ENCODE measurements at regions not wholly inside any gene's neighbourhood (a gene's known extent, or its start where the extent isn't known, plus 50 kb on each side); places are given as distances from the start of the nearest gene placed in this dataset.
"Not testable (repeated sequence)": the region's sequence is repeated elsewhere in the genome, so short reads cannot be mapped to it uniquely, and the experiment has no call there.

- DNase-seq, result peak in 36 of 58 donors; percentile 4 to 74 (median 33)
These were observed 160.1 kb downstream of the SPRY2 start for GRCh38 chr13:80180740-80181355.

DNA sequence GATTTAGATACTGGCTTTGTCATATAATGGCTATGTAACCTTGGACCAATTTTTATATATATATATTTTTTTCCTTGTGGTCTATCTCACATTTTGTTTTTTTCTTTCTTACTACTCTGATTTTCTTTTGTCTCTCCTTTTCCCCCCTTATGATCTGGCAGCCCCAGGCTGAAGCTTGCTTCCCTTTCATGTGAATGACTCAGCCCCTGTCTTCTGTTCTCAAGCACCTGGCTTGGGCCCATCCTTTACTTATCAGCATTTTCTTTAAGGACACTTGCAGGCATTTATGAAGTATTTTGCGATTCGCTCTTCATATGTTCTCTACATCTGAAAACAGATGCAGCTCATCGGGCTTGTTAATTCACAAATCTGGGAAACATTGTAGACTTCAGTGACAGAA is 163.6 kb downstream of the SPRY2 start:
- no peak for DNase-seq

- DNase-seq, result peak in 4 of 58 donors; percentile 4 to 38 (median 8)
These were observed 167.7 kb downstream of the SPRY2 start for GRCh38 chr13:80173224-80173623.

DNA sequence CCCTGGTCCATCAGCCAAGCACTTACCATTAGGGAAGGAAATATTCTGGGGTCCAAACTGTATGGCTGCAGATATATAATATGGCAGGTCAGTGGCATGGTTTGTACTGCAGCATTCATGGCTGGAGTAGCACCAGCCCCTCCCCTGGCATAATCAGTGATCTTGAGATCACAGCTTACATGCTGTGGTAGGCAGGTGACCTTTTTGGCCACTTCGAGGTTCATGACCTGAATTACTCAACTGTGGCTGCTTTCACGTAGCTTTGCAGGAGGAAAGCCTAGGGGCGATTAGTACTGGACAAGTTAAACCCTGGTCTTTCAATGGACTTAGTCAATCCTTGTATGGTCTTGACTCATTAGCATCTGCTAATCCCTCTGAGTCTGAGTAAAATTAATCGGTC is 169.8 kb downstream of the SPRY2 start:
- DNase-seq, result no peak

DNA sequence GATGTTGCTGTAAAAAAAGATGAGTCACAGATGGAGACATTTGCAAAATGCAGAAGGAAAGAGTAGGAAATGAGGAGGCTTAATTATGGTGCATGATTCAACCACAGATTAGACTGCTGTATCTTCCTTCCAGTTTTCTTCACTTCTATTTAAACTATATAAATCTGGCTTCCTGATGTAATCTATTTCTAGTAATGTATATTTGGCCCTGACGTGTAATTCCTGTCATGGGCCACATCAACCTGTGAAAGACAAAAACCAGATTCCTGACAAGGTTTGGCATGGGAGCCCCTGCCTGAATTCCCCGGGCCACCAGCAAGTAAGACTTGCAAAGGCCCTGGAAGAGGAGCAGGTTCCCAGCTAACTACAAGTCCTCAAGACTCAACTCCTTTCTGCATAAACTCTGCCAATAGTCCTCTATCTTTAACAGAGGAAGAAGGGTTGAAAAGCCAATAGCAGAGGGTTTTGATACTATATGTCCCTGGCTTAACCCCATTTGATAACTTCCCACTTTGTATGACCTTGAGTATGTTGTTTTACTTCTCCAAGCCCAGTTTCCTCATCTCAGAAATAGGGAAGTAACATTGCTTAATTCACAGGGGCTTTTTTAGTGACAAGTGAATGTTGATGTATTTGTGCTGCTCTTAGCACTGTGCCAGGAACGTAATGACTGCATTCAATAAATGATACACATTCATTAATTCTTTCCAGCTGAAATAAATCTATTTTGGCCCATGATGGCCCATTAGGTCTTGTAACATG is 172.7 kb downstream of the SPRY2 start:
- DNase-seq, result peak in 10 of 58 donors; percentile 1 to 53 (median 10)

DNA sequence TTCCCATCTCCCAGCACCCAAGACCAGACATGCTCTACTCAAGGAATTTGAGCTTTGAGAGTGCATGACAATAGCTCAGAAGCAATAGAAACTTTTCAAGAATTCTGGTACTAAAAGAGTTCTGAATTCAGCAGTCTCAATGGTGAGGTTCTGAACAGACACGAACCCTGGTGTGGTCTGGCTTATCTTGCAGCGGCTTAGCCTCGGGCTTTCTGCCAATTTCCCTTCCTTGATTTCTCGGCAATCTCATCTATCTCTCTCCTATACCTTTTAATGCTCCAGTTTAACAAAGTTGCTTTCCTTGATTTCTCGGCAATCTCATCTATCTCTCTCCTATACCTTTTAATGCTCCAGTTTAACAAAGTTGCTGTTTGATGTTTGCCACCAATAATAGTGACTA is 174.6 kb downstream of the SPRY2 start:
- DNase-seq, result no peak

DNA sequence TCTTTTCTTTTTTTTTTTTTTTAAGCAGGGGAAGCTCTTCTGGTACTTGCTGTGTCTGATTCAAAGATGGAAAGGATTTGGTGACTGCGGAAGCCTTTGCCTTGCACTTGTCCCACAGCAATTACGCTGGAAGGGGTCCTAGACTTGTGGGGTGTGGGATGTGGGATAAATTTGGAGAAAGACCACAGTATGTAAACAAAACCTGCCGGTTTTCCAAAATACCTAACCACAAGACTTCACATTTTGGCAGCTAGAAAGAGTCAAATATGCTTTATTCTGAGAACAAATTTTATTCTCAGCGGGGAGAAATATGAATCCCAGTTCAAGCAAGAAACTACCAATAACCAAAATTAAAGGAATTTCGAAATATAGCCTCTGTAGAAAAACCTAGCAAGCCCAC is 176.5 kb downstream of the SPRY2 start:
- no peak for DNase-seq

DNA sequence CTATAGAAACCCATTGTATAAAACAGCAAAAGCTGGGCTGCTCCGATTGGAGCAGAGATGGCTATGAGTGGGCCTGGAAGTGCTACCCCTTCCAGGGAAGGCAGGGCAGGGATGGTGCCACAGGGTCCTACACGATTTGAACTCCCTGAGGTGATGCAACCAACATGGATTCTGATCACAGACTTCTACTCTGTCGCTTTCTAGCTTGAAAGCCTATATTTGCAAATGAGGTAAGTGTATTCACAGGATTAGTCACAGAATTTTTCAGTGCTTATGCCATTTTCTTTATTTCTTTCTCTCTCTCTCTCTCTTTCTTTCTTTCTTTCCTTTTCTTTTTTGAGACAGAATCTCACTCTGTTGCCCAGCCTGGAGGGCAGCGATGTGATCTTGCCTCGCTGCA is 179.0 kb downstream of the SPRY2 start:
- DNase-seq, result no peak

- DNase-seq, result no peak
These were observed 179.7 kb downstream of the SPRY2 start for GRCh38 chr13:80161219-80161618.

- no peak for DNase-seq
These were observed 180.8 kb downstream of the SPRY2 start for GRCh38 chr13:80160110-80160509.

DNA sequence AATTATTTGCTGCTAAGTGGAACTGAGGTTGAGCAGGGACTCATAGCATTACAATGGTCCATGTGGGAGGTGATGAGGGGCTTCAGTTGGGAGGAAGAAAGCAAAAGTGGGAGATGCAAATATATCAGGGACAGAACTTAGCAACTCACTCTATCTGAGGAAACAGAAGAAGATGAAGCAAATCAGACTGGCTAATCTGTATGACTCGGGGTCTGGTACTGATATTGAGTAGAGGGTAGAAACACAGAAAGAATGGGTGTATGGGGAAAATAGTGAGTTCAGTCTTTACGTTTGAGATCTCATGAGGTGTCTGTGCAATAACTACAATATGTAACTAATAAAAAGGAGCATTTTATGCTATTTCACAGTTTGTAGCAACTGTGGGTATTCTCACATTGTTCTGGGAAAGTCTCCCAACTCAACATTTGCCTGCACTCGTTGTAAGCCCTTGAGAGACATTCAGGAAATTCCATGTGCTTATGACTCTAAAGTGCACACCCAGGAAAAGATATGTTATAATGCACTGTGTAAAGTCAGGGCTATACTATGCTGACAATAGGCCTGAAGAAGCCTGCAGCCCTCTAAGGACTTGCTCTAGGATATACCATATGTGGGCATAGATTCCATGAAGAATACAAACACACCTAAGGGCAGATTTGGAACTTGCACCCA is 183.5 kb downstream of the SPRY2 start:
- no peak for DNase-seq

GRCh38 chr13:80152142-80152541 is 188.8 kb downstream of the SPRY2 start:
- DNase-seq, result not testable (repeated sequence)

- no peak for DNase-seq
These were observed 189.9 kb downstream of the SPRY2 start for GRCh38 chr13:80151016-80151415.

- DNase-seq, result no peak
These were observed 191.2 kb downstream of the SPRY2 start for GRCh38 chr13:80149736-80150135.

DNA sequence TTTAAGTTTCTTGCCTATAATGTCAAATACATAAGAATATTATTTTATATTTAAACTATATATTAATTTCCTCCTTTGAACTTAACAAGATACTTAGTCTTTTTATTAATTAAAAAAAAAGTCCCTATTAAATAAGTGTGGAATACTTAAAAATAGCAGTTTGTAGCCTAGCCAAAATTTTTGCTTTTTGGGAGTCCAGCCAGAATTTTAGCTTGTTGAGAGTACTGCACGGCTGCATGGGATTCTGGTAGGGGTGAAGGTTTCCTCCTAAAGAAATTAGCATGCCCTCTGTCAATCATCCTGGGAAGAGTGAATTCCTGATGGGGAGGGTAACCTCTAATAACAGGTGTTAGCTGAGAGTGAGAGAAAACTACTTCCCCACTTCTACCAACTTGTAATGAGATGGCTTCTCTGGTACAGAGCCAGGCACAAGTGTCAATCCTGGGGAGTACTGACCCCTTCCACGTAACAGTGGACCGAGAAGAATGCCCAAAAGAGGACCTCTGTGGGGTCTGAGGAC is 195.7 kb downstream of the SPRY2 start:
- no peak for DNase-seq

- no peak for DNase-seq
These were observed 196.4 kb downstream of the SPRY2 start for GRCh38 chr13:80144493-80144892.

DNA sequence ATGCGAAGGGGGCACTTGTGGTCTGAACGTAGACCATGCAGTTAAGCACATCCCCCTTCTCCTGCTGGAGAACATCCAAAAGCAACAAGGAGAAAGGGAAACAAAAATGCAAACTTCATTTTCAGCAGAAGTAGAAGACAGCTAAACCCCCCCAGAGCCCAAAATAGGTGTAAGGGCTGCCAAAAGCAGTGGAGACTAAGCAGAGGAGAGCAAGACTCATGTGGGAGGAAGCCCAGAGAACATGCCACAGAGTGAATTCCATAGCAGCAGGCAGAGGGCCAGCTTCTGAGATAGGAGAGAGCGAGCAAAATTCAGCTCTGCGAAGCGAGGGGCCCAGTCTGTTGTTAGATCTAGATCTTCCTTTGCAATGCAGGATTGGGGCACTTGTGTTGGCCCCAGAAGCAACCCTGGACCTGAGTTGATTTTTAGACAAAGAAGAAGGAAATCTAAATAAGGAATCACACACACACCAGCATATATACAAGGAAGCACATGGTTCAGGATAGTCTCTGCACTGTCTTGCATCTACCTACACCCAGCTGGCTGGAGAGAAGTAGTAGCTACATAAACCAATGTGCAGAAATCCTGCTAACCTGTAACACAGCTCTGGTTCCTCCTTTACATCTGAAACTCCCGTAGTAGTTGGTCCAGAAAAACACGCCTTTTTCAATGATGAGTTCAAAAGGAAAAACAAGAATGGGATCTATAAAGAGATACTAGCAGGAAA is 199.6 kb downstream of the SPRY2 start:
- peak in 54 of 58 donors; percentile 5 to 82 (median 48) for DNase-seq

GRCh38 chr13:80140685-80141084 is 200.2 kb downstream of the SPRY2 start:
- DNase-seq, result no peak

DNA sequence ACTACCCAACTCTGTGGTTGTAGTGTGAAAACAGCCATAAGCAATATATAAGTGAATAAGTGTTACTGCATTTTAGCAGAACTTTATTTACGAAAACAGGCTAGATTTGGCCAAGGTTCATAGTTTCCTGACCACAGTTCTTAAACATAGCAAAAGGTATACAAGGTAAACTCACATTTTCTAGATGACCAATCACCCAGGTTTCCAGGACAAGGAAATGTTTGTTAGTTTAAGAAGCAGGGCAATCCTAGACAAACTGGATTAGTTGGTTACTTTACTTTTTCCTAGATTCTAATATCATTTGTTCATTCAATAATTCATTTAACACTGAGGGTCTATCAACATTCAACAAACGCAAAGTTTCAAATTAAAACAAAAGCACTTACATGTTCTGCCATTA is 201.7 kb downstream of the SPRY2 start:
- DNase-seq, result no peak

DNA sequence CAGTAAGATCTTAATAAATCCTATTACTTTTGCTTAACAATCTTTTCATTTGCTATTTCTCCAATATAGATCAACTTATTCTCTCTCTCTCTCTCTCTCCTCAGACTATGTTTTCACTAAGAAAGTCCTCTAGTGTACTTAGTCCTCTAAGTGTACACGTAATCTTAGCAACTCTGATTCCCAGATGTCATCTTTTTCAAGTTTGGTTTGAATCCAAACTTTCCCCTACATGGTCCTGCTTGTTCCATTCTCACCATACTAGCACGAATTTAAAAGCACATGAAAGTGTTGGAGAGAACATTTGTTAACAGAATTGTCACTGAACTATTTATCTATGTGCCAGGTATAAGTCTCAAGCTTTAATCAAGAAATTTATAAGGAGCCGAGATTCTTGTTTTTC is 202.9 kb downstream of the SPRY2 start:
- DNase-seq, result peak in 1 of 58 donors; percentile 32

DNA sequence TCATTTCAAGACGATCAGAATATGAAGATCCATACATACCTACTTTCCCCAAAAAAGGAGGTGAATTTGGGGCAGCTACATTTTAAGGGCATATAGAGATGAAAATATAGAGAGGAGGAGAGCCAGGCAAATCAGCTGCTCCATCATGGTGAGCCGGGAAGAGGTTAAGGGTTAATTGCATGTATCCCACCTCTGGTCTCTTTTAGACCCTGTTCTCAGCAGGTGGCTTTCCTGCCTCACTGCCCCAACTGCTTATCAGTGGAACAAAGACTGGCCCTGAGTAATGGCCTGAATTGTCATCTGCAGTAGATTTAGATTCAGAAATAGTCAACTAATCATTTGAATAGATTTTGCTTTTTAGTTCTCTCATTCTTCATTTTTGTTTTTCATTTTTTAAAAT is 206.6 kb downstream of the SPRY2 start:
- DNase-seq, result no peak
